ENCODE measurements at regions not wholly inside any gene's neighbourhood (a gene's known extent, or its start where the extent isn't known, plus 50 kb on each side); places are given as distances from the start of the nearest gene placed in this dataset.

- DNase-seq (ENCODE audit: low read depth in 2 of 2), result no peak
Measured at GRCh38 chr5:56588131-56588487, 227.2 kb upstream of the MAP3K1 start.

GRCh38 chr5:56587381-56588130 is 227.8 kb upstream of the MAP3K1 start:
- no peak for DNase-seq (ENCODE audit: low read depth in 2 of 2)

- no peak for DNase-seq (ENCODE audit: low read depth in 2 of 2)
Measured at GRCh38 chr5:56585999-56586691, 229.2 kb upstream of the MAP3K1 start.

GRCh38 chr5:56585461-56585860 is 229.9 kb upstream of the MAP3K1 start:
- no peak for DNase-seq (ENCODE audit: low read depth in 2 of 2)

GRCh38 chr5:56581426-56581825 is 233.9 kb upstream of the MAP3K1 start:
- DNase-seq (ENCODE audit: low read depth in 2 of 2), result no peak

- DNase-seq (ENCODE audit: low read depth in 2 of 2), result no peak
Measured at GRCh38 chr5:56580864-56581263, 234.5 kb upstream of the MAP3K1 start.

- no peak for DNase-seq (ENCODE audit: low read depth in 2 of 2)
Measured at GRCh38 chr5:56575821-56576220, 239.5 kb upstream of the MAP3K1 start.

- DNase-seq (ENCODE audit: low read depth in 2 of 2), result no peak
Measured at GRCh38 chr5:56574778-56575177, 240.6 kb upstream of the MAP3K1 start.

GRCh38 chr5:56569566-56569965 is 245.8 kb upstream of the MAP3K1 start:
- no peak for DNase-seq (ENCODE audit: low read depth in 2 of 2)

GRCh38 chr5:56569076-56569475 is 246.3 kb upstream of the MAP3K1 start:
- DNase-seq (ENCODE audit: low read depth in 2 of 2), result no peak

- DNase-seq (ENCODE audit: low read depth in 2 of 2), result no peak
Measured at GRCh38 chr5:56567278-56567677, 248.1 kb upstream of the MAP3K1 start.

GRCh38 chr5:56566374-56567249 is 248.7 kb upstream of the MAP3K1 start:
- no peak for DNase-seq (ENCODE audit: low read depth in 2 of 2)

GRCh38 chr5:56565644-56566043 is 249.7 kb upstream of the MAP3K1 start:
- DNase-seq (ENCODE audit: low read depth in 2 of 2), result no peak

- DNase-seq (ENCODE audit: low read depth in 2 of 2), result no peak
Measured at GRCh38 chr5:56565283-56565615, 250.1 kb upstream of the MAP3K1 start.

- DNase-seq (ENCODE audit: low read depth in 2 of 2), result no peak
Measured at GRCh38 chr5:56564541-56565282, 250.6 kb upstream of the MAP3K1 start.

- no peak for DNase-seq (ENCODE audit: low read depth in 2 of 2)
Measured at GRCh38 chr5:56561455-56561854, 253.9 kb upstream of the MAP3K1 start.

- DNase-seq (ENCODE audit: low read depth in 2 of 2), result no peak
Measured at GRCh38 chr5:56558131-56558745, 257.1 kb upstream of the MAP3K1 start.

- DNase-seq (ENCODE audit: low read depth in 2 of 2), result no peak
Measured at GRCh38 chr5:56557198-56557597, 258.2 kb upstream of the MAP3K1 start.

GRCh38 chr5:56552612-56553268 is 262.6 kb upstream of the MAP3K1 start:
- no peak for DNase-seq (ENCODE audit: low read depth in 2 of 2)

- no peak for DNase-seq (ENCODE audit: low read depth in 2 of 2)
Measured at GRCh38 chr5:56550227-56550626, 265.1 kb upstream of the MAP3K1 start.
